Colonic mucosa (tissue), 4 donors: ENCODE measurements at regions not wholly inside any gene's neighbourhood (a gene's known extent, or its start where the extent isn't known, plus 50 kb on each side); places are given as distances from the start of the nearest gene placed in this dataset.

ENCODE experiments used
- DNase-seq: peaks from one replicate; pipeline ENCODE4 v3.0.0-alpha.2; 2020
- H3K27ac ChIP-seq: fragments of 200-600 bp; one replicate; pipeline ENCODE4 v1.8.0; 2021
- H3K27me3 ChIP-seq: fragments of 200-600 bp; one replicate; pipeline ENCODE4 v1.8.0; 2021
- H3K36me3 ChIP-seq: fragments of 200-600 bp; one replicate; pipeline ENCODE4 v1.8.0; 2021
- H3K4me1 ChIP-seq: fragments of 200-600 bp; one replicate; pipeline ENCODE4 v1.8.0; 2021; ENCODE audit warnings: mild to moderate bottlenecking
- H3K4me3 ChIP-seq: fragments of 200-600 bp; one replicate; pipeline ENCODE4 v1.8.0; 2021
- H3K9ac ChIP-seq, 2 donors: one replicate each; pipeline ENCODE4 v1.7.0; 2013; ENCODE audit warnings: control low read depth in 2 of 2, low read depth in 2 of 2, low read length in 2 of 2
- H3K9me3 ChIP-seq: fragments of 200-600 bp; one replicate; pipeline ENCODE4 v1.8.0; 2021
- CTCF ChIP-seq: fragments of 200-600 bp; IDR thresholded peaks from one replicate; pipeline ENCODE4 v1.8.0; 2022; ENCODE audit warnings: antibody characterized with exemption, mild to moderate bottlenecking
- intact Hi-C: fragments of 100-400 bp; cut with DNase I; formaldehyde crosslinking; loops from one replicate; pipeline ENCODE4 v1.14.1; 2022
- donor health status: healthy.
- donor health status: DM: no; HTN: no; CAD: no.
- donor health status: DM: no; HTN: no; CAD: no.

DNA sequence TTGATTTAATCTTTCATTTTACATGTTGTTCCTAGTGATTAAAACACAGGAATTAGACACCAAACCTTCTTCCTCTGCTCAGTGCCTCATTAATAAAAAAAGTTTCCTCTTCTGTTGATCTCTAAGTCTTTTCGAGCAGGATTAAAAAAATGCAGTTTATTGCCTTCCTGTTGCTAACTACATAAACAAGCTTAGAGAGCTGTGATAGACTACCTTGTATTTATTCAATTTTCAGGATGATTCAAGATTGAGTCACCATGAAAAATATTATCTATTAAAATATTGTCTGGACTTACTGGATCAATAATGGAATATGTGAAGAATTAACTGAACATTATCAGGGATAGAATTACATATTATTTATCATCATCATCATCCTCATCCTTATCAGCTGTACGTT is 1089.6 kb upstream of the CNTNAP5 start:
- no peaks in the 10 kb centered on the region for H3K9me3 ChIP-seq
- no peak for DNase-seq
- no peaks in the 10 kb centered on the region for H3K27me3 ChIP-seq
- intact Hi-C loops = no loop called here
- no peak for TF ChIP-seq CTCF
- no peak overlapping the region for H3K9ac ChIP-seq
- H3K4me3 ChIP-seq = no peak overlapping the region
- H3K36me3 ChIP-seq = no peaks in the 10 kb centered on the region
- H3K4me1 ChIP-seq = no peaks in the 10 kb centered on the region
- no peak overlapping the region for H3K27ac ChIP-seq

GRCh38 chr2:122939796-122940195 is 1085.3 kb upstream of the CNTNAP5 start:
- Histone ChIP-seq H3K27me3 (no peaks in the 10 kb centered on the region), H3K36me3 (no peaks in the 10 kb centered on the region), H3K9me3 (no peaks in the 10 kb centered on the region), H3K4me3 (no peak overlapping the region), H3K9ac (no peak overlapping the region), H3K27ac (no peak overlapping the region), H3K4me1 (no peaks in the 10 kb centered on the region)
- no peak for DNase-seq
- intact Hi-C loops = no loop called here
- no peak for TF ChIP-seq CTCF

- intact Hi-C loops = no loop called here
- H3K27me3 ChIP-seq = no peaks in the 10 kb centered on the region
- no peaks in the 10 kb centered on the region for H3K9me3 ChIP-seq
- H3K4me3 ChIP-seq = no peak overlapping the region
- no peak overlapping the region for H3K27ac ChIP-seq
- H3K4me1 ChIP-seq = no peaks in the 10 kb centered on the region
- no peaks in the 10 kb centered on the region for H3K36me3 ChIP-seq
- no peak for TF ChIP-seq CTCF
- H3K9ac ChIP-seq = no peak overlapping the region
- no peak for DNase-seq
These were observed 1075.6 kb upstream of the CNTNAP5 start for GRCh38 chr2:122949523-122949922.

DNA sequence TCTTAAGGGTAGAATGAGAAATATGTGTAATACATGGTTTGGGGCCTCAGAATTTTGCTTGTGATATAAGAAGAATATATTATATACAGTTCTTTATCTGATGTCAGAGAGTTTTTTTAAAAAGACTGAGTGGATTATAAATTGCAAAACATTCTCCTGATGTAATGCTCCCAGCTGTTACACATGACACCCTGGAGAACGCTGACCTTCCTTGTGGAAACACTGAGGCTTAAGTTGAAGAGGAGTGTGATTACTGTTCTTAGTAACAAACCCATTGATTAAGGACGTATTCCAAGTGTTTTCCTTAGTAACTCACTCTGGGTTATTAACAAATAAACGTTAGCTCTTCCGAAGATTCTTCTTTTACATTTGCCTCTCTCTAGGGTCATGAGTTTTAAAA is 1069.3 kb upstream of the CNTNAP5 start:
- Histone ChIP-seq H3K9me3 (no peaks in the 10 kb centered on the region), H3K4me3 (no peak overlapping the region), H3K27ac (no peak overlapping the region), H3K36me3 (no peaks in the 10 kb centered on the region), H3K9ac (no peak overlapping the region), H3K27me3 (no peaks in the 10 kb centered on the region), H3K4me1 (no peaks in the 10 kb centered on the region)
- no peak for DNase-seq
- no peak for TF ChIP-seq CTCF
- intact Hi-C loops = no loop called here

DNA sequence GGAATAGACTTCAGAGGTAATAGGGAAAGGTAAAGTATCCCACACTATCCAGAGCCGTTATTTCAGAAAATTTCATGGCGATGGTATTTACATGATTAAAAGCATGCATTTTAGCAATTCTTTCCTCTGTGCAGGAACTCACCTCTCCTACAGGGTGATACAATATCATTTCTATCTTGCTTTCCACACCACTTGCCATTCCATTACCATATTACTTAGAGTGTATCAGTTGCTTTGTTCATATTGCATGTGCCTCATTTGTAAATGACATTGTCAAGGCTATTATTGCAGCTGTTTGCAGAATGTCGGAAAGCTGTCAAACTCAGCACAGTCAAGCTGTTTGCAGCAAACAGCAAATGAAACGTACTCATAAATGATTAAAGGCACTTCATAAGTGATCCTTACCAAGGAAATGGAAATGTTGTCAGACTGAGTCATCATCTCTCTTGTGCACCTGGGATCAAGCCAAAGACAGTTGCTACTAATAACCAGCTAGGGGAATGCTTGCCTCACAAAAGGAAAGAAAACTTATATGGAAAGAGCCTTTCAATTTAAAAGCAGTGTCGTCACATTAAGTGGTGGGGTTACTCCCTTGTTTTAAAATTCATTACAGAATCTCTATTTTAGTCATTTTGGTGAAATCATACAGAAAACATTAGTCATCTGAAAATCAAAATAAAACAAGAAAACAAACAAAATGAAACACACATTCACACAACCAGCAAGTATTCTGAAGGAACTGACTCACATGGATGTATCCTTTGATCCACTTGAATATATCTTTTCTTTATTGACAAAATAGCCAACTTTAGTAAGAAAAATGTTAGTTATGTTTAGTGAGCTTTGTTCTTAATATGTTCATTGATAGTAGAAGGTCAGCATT is 1064.1 kb upstream of the CNTNAP5 start:
- Histone ChIP-seq H3K4me1 (no peaks in the 10 kb centered on the region), H3K4me3 (no peak overlapping the region), H3K9me3 (no peaks in the 10 kb centered on the region), H3K27ac (no peak overlapping the region), H3K36me3 (no peaks in the 10 kb centered on the region), H3K27me3 (no peaks in the 10 kb centered on the region), H3K9ac (no peak overlapping the region)
- intact Hi-C loops = no loop called here
- DNase-seq = no peak
- no peak for TF ChIP-seq CTCF
